ENCODE measurements at regions not wholly inside any gene's neighbourhood (a gene's known extent, or its start where the extent isn't known, plus 50 kb on each side); places are given as distances from the start of the nearest gene placed in this dataset.

DNA sequence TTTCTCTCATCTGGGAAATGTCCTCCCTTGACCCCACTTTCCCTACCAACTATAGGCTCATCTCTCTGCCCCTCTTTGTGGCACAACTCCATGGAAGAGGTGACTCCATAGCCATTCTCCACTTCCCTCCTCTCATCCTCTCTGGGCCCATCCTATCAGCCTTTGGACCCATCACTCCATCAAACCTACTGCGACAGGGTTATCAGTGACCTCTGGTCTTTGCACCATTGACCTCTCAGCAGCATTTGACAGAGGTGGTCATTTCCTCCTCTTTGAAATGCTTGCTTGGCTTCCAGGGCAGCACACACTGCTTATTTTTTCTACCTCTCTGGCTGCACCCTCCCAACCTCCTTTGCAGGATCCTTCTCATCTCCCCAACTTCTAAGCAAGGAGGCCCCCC lies 113.1 kb upstream of the SLC25A36 start:
- TF ChIP-seq, protein P1, sequence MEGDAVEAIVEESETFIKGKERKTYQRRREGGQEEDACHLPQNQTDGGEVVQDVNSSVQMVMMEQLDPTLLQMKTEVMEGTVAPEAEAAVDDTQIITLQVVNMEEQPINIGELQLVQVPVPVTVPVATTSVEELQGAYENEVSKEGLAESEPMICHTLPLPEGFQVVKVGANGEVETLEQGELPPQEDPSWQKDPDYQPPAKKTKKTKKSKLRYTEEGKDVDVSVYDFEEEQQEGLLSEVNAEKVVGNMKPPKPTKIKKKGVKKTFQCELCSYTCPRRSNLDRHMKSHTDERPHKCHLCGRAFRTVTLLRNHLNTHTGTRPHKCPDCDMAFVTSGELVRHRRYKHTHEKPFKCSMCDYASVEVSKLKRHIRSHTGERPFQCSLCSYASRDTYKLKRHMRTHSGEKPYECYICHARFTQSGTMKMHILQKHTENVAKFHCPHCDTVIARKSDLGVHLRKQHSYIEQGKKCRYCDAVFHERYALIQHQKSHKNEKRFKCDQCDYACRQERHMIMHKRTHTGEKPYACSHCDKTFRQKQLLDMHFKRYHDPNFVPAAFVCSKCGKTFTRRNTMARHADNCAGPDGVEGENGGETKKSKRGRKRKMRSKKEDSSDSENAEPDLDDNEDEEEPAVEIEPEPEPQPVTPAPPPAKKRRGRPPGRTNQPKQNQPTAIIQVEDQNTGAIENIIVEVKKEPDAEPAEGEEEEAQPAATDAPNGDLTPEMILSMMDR (IDR thresholded peaks at IDR 0.05): no peak
- TF ChIP-seq POLR2A (IDR thresholded peaks at IDR 0.05): no peak

All from heart left ventricle (tissue), 13 donors.